AG08396 (cell line): ENCODE measurements at regions not wholly inside any gene's neighbourhood (a gene's known extent, or its start where the extent isn't known, plus 50 kb on each side); places are given as distances from the start of the nearest gene placed in this dataset.
"Not testable (repeated sequence)": the region's sequence is repeated elsewhere in the genome, so short reads cannot be mapped to it uniquely, and the experiment has no call there.

ENCODE experiments used
- DNase-seq: peaks from one replicate; pipeline ENCODE4 v3.0.0; 2012; ENCODE audit warnings: low spot score, mixed read lengths

DNA sequence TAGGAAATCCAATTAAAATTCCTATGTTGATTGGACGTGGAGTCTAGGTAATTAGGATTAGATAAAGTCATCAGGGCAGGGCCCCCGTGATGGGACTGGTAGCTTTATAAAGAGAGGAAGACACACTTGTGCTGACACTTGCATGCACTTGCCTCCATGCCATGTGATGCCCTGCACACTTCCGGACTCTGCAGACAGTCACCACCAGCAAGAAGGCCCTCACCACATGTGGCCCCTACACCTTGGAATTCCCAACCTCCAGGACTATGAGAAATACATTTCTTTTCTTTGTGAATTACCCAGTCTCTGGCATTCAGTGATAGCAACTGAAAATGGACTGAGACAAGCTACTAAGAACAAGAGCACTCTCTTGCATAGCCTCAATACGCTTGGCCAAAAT, 90.6 kb downstream of the CRYGS start:
- DNase-seq, result no peak

DNA sequence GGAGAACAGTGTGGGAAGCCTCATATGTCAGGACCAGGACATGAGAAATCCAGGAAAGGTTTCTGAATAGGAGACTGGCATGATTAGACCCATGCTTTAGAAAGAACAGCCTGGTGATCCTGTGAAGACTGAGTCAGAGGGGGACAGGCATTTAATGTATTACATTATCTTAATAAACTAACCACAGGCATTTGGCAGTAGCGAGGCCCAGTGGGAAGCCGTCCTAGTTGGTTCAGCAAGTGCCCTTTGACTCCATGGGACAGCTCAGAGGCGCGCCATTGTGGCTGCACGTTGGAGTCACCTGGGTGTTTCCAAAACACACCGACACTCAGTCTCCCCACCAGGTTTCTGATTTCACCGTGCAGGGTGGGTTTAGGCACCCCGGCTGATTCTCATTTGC, 90.5 kb upstream of the DGKG start:
- DNase-seq, result peak; percentile 80

DNA sequence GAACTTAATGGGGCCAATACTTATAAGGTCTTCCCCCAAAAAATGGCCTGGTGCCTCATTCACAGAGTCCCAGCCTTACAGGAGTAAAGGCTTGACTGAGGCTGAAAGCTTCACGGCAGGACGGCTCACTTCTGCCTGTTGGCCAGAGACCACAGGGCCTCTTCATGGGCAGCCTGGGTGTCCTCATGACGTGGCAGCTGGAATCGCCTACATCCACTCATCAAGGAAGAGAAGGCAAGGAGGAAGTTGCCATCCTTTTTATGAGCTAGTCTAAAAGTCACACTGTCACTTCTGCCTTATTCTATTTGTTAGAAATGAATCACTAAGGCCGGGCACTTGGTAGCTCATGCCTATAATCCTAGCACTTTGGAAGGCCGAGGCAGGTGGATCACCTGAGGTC, 89.3 kb upstream of the DGKG start:
- no peak for DNase-seq

DNA sequence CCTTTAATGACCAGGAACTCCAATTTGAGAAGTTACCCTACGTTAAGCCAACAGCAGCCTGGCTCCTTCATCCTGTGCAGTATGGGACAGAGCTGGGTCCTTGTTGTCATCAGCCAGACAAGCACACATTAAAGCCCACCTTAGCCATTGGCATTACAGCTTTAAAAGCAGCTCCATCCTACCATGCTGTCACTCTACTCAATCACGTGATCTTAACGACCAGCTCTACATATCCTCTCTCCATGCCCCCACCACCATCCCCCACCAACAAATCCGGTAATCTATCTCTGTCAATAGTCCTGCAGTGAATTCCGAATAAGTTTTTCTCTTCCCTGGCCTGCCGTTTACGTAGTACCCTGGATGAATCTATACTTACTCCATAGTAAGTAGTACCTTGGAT, 82.9 kb upstream of the DGKG start:
- no peak for DNase-seq

DNA sequence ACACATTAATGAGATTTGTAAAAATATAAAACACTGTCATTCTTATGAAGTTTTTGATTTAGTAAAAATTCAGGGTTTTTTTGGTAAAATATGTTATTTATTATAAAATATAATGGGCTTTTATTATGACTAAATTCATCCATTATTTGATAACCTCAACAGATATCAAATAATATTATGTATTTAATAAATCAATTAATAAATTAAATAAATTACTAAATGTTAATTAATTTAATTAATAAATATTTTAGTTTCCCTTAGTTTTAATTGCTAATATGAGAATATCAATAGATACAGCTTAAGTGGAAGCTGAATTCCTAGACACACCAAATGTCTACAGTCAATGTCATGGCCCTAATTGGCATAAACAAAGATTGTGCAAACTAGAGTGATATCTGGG, 82.3 kb upstream of the DGKG start:
- DNase-seq, result no peak

DNA sequence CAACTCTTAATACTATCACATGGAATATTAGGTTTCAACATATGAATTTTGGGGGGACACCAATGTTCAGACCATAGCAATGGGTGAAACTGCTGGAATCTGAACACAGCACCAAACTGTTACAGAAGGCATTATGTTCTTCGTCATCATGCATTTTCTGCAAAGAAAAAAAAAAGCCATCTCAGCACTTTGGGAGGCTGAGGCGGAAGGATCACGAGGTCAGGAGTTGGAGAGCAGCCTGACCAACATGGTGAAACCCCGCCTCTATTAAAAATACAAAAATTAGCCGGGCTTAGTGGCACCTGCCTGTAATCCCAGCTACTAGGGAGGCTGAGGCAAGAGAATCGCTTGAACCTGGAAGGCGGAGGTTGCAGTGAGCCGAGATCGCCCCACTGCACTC, 80.9 kb upstream of the DGKG start:
- DNase-seq, result not testable (repeated sequence)

DNA sequence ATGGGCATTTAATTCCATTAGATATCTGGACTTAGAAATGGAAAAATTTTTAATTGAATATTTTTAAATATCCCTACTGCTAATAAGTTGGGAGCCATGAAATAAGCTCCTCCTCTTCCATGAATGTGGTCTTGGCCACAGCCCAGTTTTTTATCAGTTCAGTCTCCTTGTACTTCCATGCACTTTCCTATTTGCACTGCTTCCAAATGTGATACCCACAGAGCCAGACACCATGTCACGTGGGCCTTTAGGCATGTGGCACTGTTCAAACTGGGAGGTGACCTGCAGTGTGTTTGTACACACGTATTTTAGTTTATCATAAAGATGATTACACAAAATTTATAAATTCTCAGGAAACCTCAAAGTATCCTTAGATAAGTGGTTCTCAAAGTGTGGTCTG, 80.1 kb upstream of the DGKG start:
- DNase-seq, result no peak

DNA sequence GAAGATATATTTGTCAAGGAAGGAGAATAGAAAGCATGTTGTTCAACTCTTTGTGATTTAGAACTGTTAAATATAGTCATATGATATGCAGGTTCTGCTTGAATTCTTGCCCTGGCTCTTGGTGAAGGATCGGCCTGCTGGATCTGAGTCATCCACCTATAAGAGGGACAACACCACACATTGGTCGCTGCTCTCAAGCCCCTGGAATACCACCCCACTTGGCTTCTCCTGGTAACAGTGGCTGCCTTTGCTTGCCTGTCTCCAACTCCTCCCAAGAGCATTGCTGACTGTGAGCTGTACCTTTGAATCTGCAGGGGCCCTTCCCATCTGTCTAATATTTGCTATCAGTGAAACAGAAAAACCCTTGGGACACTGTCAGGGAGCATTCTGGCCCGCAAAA, 78.9 kb upstream of the DGKG start:
- DNase-seq, result no peak

DNA sequence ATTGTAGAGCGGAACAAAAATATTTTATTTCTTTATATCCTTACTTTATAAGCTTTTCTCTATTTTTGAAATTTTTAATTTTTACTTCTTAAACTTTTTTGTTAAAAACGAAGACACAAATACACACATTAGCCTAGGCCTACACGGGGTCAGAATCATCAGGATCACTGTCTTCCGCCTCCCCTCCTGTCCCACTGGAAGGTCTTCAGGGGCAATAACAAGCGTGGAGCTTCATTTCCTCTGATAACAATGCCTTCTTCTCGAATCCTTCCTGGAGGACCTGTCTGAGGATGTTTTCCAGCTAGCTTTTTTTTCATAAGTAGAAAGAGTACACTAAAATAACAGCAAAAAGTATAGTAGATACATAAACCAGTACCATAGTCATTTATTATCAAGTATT, 77.7 kb upstream of the DGKG start:
- DNase-seq, result no peak

DNA sequence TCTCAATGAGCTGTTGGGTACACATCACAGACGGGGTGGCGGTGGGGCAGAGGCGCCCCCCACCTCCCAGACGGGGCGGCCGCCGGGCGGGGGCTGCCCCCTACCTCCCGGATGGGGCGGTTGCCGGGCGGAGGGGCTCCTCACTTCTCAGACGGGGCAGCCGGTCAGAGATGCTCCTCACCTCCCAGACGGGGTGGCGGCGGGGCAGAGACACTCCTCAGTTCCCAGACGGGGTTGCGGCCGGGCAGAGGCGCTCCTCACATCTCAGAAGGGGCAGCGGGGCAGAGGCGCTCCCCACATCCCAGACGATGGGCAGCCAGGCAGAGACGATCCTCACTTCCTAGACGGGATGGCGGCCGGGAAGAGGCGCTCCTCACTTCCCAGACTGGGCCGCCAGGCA, 73.3 kb upstream of the DGKG start:
- DNase-seq, result not testable (repeated sequence)

DNA sequence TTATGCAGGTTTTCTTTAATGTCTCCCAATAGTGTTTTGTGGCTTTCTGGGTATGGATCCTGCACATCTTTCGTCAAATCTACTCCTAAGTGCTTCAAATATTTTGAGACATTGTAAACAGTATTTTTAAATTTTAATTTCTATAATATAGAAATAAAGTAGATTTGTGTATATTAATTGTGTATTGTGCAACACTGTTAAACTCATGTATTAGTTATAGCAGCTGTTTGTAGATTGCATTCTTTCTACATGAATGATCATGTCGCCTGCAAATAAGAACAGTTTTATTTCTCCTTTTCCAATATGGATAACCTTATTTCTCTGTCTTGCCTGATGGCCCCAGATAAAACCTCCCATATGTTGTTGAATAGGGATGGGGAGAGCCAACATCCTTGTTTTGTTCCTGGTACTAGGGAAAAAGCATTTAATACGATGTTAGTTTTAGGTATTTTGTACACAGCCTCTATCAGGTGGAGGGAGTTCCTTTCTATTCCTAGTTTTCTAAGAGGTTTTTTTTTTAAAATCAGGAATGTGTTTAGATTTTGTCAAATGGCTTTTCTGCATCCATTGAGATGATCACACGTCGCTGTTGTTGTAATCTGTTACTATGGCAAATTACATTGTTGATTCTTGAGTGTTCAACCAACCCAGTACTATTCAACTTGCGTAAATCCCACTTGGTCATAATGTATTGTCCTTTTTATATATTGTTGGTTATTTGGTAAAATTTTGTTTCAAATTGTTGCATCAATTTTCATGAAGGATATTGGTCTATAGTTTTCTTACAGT, 71.1 kb upstream of the DGKG start:
- DNase-seq, result no peak

DNA sequence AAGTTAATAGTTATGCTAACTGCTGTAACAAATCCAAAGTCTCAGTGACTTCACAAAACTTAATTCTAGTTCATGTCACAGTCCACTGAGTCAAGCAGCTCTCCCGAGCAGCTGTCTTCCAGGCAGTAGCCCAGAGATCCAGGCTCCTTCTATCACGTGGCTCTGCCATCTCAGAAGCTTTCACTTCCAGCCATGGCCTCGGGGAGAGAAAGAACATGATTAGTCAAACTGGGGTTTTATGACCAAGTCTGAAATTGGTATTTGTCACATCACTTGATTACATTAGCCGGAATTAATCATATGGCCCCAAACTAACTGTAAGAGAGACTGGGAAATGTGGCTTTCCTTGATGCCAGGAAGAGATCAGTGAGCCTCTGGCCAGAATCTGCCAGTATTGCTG, 70.2 kb upstream of the DGKG start:
- peak; percentile 61 for DNase-seq

DNA sequence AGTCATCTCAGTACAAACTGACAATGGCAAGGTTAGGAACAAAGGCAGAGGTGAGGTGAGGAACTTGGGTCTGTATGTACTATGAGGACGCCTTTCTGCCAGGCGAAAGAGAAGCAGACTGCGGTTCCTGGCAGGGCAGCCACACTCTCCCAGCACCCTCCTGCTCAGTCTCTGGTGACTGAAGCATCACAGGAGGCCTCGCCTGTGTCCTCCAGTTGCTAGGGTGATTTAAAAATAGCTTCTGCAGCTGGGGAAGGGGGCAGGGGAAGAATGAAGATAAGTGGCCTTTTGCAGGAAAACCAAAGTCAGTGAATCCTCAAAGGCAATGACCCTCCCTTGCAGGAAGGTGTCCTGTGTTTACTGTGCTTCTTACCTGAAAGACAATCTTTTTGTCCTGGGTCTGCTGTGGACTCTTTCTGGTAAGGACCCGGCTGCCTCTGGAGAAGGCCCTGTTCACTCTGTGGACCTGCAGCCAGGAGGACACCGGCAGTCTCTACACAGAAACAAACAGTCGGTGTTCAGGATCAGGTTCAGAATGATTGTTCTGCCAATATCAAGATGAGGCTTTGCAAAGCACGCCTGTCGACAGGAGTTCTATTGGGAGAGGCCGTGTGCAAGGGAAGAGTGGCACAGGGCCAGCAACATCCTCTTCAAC, 65.7 kb upstream of the DGKG start:
- DNase-seq, result peak; percentile 46

DNA sequence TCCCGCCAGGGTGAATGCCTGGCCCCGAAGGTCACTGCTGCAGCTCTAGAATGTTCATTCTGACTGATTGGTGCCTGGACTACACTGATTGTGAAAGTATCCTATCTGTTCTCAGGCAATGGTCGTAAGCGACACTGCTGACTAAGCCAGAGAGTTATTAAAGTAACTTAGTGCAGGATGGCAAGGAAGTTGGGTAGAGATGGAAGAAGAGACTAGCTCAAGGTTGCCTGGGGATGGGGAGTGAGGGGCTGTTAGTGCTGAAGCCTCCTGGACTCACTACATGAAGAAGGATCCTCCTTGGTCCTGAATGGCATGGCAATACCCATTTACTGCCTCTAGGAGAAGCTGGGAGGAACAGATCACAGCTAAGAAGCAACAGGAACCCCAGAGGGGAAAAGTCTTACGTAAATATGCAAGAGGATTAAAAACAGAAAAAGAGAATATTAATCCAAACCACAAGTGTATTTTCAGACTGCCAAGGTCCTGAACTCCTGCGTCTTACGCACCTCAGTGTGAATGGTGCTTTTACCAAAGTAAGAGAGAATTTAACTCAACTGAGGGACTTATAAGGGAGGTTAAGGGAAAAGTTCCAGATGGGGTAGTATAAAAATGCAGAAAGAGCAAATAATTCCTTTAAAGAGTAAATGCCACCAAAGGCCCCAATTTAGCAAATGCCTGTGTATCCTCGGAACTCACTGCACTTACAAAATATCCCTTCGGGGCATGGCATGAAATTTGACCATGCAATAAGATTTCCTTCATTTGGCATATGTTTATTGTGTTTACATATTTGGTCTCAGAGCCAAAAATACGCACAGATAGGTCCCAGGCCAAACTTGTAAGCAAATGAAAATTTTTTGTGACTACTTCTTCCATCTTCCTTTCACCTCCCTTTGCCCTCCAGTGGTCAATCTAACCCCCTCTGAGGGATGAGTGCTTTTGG, 64.0 kb upstream of the DGKG start:
- DNase-seq, result peak; percentile 61

DNA sequence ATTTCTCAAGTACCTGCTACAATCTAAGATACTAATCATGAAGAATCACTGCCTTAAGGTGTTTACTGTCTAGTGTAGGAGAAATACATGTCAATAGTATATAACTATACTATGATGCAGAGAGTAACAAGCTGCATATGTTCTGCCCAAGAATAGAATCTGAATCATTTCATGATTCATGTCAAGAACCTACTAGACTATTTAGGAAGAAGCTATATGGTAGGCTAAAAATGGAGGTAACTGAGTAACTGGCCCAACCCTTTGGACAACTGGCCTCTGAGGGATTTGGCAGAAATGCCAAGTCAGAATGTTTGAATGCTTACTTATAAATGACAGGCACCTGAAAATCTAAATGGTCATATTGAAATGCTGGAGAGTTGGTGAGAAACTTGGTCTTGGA, 59.9 kb upstream of the DGKG start:
- no peak for DNase-seq

DNA sequence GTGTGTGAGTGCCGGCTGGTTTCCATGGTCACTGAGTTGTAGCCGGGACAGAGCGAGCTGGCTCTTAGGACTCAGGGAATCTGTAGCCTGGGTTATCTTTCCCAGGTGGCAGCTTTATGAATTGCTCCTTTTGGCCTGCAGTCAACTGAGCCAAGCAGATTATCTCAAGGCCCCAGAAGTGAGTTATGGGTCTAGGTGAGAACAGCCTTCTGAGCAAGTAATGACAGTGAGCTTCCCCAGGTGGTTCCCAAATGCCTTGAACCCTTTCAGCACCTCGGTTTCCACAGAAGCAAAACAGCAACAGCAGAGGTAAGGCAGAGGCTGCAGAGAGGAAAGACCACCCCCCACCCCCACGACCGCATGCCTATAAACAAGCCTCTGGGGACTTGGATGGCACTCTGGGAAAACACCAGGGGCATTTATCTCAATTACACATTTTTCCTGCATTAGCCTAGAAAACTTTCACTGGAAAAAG, 56.7 kb upstream of the DGKG start:
- no peak for DNase-seq

DNA sequence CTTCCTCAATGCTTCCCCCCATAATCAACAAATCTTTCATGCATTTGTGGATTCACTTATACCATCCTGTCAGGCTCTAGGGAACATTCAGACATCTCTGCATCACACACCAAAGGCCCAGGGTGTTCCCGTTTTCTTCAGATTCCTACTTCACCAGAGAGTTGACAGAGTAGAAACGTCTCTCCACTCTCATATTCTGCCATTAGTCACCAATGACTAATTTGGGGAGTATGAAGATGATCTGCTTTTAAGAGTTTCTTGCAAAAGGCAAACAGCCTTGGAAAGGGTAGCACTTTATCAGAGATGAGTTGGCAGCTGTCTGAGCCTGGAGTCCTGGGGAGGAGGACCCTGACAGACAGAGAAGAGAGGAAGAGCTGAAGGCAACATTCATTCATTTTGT, 55.8 kb upstream of the DGKG start:
- DNase-seq, result peak; percentile 45

DNA sequence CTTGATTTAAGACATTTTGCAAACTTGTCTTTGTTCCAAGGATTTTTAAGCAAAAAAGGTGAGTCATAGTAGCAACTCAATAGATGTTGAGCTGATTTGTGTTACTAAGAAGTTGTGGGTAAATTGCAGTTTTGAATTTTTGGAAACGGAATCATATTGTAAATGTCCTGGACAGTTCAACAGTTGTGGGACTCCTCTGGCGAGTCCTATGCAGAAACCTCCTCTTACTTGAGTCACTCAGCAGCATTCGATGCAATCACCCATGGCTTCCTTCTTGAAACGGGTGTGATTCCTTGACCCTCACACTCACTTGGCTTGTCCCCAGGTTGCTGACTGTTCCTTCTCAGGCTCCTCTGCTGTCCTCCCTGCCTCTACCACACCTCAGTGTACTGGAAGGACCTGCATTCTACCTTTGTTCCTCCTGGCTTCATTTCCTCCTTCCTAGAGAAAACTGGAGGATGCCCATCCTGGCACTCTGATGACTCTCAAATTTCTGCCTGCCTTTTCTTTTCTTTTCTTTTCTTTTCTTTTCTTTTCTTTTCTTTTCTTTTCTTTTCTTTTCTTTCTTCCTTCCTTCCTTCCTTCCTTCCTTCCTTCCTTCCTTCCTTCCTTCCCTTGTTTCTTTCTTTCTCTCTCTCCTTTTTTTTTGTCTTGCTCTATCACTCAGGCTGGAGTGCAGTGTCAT, 52.8 kb upstream of the DGKG start:
- peak; percentile 50 for DNase-seq

DNA sequence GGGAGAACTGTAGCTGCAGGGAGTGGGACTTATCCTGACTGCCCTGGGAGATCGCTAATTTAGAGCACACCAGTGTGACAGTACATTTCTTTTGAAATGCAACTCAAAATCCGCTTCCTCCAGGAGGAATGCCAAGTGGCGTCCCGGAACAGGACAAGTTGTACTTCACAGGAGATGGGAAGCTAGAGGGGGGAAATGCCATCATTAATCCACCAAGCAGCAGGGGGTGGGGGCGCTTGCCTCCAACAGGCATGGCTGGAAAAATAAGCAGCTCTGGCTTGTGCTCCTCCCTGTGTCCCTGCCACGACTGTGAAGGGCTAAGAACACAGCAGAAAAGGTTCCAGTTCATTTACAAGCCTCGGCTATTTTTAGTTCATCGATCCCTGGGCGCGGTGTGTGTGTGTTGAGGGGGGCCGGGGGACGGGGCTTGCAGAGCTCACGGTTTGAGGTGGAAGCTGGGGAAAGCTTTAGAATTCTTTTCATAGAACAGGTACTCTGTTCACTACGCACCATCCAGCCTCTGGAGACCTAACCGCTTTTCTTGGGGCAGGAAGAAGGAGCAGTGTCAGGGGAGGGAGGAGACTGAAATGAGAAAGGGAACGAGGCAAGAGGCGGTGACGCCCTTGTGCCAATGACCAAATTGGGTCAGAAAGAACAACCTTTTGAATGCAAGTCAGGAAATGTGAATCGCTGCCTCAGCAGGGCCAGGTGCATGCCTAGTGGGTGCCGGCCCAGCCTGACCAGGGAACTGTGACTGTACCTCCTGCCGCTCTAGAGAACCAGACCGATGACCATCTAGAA, 51.8 kb upstream of the DGKG start:
- DNase-seq, result no peak

DNA sequence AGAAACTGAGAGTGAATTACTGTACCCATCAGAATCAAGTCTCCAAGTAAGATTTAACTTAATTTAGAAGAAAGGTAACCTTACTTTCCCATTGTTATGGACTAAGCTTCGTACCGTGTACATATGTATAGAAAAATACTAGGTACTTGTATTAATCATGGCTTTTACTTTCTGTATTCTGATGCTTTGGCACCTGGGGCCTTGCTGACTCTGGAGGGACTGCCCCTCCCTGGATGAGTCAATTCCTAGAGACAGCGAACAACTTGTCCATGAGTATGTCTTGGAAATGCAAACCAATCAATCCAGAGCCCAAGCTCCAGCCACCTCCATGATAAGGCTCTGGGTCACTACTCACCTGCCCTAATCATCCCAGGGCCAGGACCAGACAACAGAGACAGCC, 50.0 kb upstream of the DGKG start:
- DNase-seq, result no peak
